Mucosa of descending colon (tissue), 3 donors: ENCODE measurements at regions not wholly inside any gene's neighbourhood (a gene's known extent, or its start where the extent isn't known, plus 50 kb on each side); places are given as distances from the start of the nearest gene placed in this dataset.

ENCODE experiments used
- ATAC-seq: fragments of 200-7000 bp; cut with Tn5 transposase; one replicate; pipeline ENCODE4 v1.9.1; 2020; ENCODE audit warnings: mild to moderate bottlenecking, moderate library complexity
- DNase-seq, 3 donors: peaks; one replicate each; pipeline ENCODE4 v3.0.0-alpha.2; 2020
- H3K36me3 ChIP-seq: fragments of 200-600 bp; one replicate; pipeline ENCODE4 v1.8.0; 2021; ENCODE audit warnings: low read depth, mild to moderate bottlenecking
- H3K4me1 ChIP-seq: fragments of 200-600 bp; one replicate; pipeline ENCODE4 v1.8.0; 2021; ENCODE audit warnings: low read depth, mild to moderate bottlenecking
- H3K4me3 ChIP-seq: fragments of 200-600 bp; one replicate; pipeline ENCODE4 v1.8.0; 2021; ENCODE audit warnings: mild to moderate bottlenecking
- H3K9me3 ChIP-seq: fragments of 200-600 bp; one replicate; pipeline ENCODE4 v1.8.0; 2021; ENCODE audit warnings: mild to moderate bottlenecking
- CTCF ChIP-seq: fragments of 200-600 bp; IDR thresholded peaks from one replicate; pipeline ENCODE4 v1.8.0; 2022; ENCODE audit warnings: antibody characterized with exemption, mild to moderate bottlenecking
- intact Hi-C, 2 donors: fragments of 100-400 bp; cut with DNase I in 1 of 2; cut with micrococcal nuclease in 1 of 2; formaldehyde crosslinking; loops; one replicate each; pipeline versions ENCODE4 v1.11.0 to v1.11.1; 2022; cut with DNase I, micrococcal nuclease
- donor health status: DM: no; HTN: no; CAD: no; lungs with moderate emphysema.
- donor health status: DM: no; HTN: no; CAD: no.
- donor health status: DM: no; HTN: yes; CAD: no.

- DNase-seq (no peak), ATAC-seq (no peak)
- TF ChIP-seq CTCF, result no peak
- intact Hi-C loops, result no loop called here
- Histone ChIP-seq H3K4me3 (no peak overlapping the region), H3K4me1 (peaks cover 5% of the 10 kb centered on the region), H3K36me3 (no peaks in the 10 kb centered on the region), H3K9me3 (no peaks in the 10 kb centered on the region)
Measured at GRCh38 chr2:217250013-217250524, 390.2 kb upstream of the TNP1 start.

GRCh38 chr2:217249121-217250012, 389.5 kb upstream of the TNP1 start:
- intact Hi-C loops, result no loop called here

GRCh38 chr2:217248312-217248935, 388.6 kb upstream of the TNP1 start:
- TF ChIP-seq CTCF, result no peak
- intact Hi-C loops, result no loop called here

More at GRCh38 chr2:217249121-217250012, 389.5 kb upstream of the TNP1 start:
- no peaks in the 10 kb centered on the region for H3K9me3 ChIP-seq
- ATAC-seq (no peak), DNase-seq (no peak)
- H3K36me3 ChIP-seq, result no peaks in the 10 kb centered on the region
- peaks cover 5% of the 10 kb centered on the region for H3K4me1 ChIP-seq
- no peak overlapping the region for H3K4me3 ChIP-seq
- no peak for TF ChIP-seq CTCF

GRCh38 chr2:217247476-217247875, 387.6 kb upstream of the TNP1 start:
- no peak for DNase-seq
- Histone ChIP-seq H3K4me3 (no peak overlapping the region), H3K4me1 (peaks cover 5% of the 10 kb centered on the region), H3K36me3 (no peaks in the 10 kb centered on the region), H3K9me3 (no peaks in the 10 kb centered on the region)
- intact Hi-C loops, result no loop called here
- TF ChIP-seq CTCF, result no peak
- no peak for ATAC-seq

More at GRCh38 chr2:217248312-217248935, 388.6 kb upstream of the TNP1 start:
- Histone ChIP-seq H3K4me1 (peaks cover 5% of the 10 kb centered on the region), H3K4me3 (no peak overlapping the region), H3K36me3 (no peaks in the 10 kb centered on the region), H3K9me3 (no peaks in the 10 kb centered on the region)
- peak; percentile 53 for ATAC-seq
- DNase-seq, result peak; percentile 56 to 65 (median 63)

GRCh38 chr2:217246108-217246507, 386.2 kb upstream of the TNP1 start:
- no peak for TF ChIP-seq CTCF
- H3K4me3 ChIP-seq, result no peak overlapping the region
- H3K36me3 ChIP-seq, result no peaks in the 10 kb centered on the region
- H3K4me1 ChIP-seq, result peaks cover 5% of the 10 kb centered on the region
- intact Hi-C loops, result no loop called here
- ATAC-seq, result no peak
- DNase-seq, result no peak
- H3K9me3 ChIP-seq, result no peaks in the 10 kb centered on the region
